Activated T-cell treated with anti-CD3 and anti-CD28 coated beads, Interleukin-2, amount 50 U/mL, for 48 hours (primary cell): ENCODE measurements at regions not wholly inside any gene's neighbourhood (a gene's known extent, or its start where the extent isn't known, plus 50 kb on each side); places are given as distances from the start of the nearest gene placed in this dataset.

ENCODE experiments used
- DNase-seq, 2 experiments: peaks; one replicate each; pipeline ENCODE4 v3.0.0-alpha.2; 2020

- no peak for DNase-seq
Measured at GRCh38 chr5:21694567-21694966, 1158.6 kb downstream of the CDH12 start.

- DNase-seq, result no peak
Measured at GRCh38 chr5:21693591-21693990, 1159.6 kb downstream of the CDH12 start.

GRCh38 chr5:21689587-21689986 lies 1163.6 kb downstream of the CDH12 start:
- no peak for DNase-seq

GRCh38 chr5:21688655-21689054 lies 1164.5 kb downstream of the CDH12 start:
- no peak for DNase-seq

GRCh38 chr5:21687621-21688020 lies 1165.5 kb downstream of the CDH12 start:
- no peak for DNase-seq

- no peak for DNase-seq
Measured at GRCh38 chr5:21686706-21687105, 1166.4 kb downstream of the CDH12 start.

GRCh38 chr5:21685522-21685921 lies 1167.6 kb downstream of the CDH12 start:
- DNase-seq, result no peak

- DNase-seq, result no peak
Measured at GRCh38 chr5:21684992-21685391, 1168.2 kb downstream of the CDH12 start.

- DNase-seq, result no peak
Measured at GRCh38 chr5:21681911-21682310, 1171.2 kb downstream of the CDH12 start.

- DNase-seq, result no peak
Measured at GRCh38 chr5:21680641-21681040, 1172.5 kb downstream of the CDH12 start.

GRCh38 chr5:21680196-21680595 lies 1172.9 kb downstream of the CDH12 start:
- DNase-seq, result no peak

- DNase-seq, result no peak
Measured at GRCh38 chr5:21678526-21678925, 1174.6 kb downstream of the CDH12 start.

GRCh38 chr5:21672911-21673310 lies 1180.2 kb downstream of the CDH12 start:
- no peak for DNase-seq

GRCh38 chr5:21672360-21672759 lies 1180.8 kb downstream of the CDH12 start:
- no peak for DNase-seq

- no peak for DNase-seq
Measured at GRCh38 chr5:21665524-21665923, 1187.6 kb downstream of the CDH12 start.

GRCh38 chr5:21663082-21663481 lies 1190.1 kb downstream of the CDH12 start:
- no peak for DNase-seq

- DNase-seq, result no peak
Measured at GRCh38 chr5:21661184-21661583, 1192.0 kb downstream of the CDH12 start.

GRCh38 chr5:21654556-21654955 lies 1198.6 kb downstream of the CDH12 start:
- DNase-seq, result no peak

- DNase-seq, result no peak
Measured at GRCh38 chr5:21649969-21650368, 1203.2 kb downstream of the CDH12 start.

- no peak for DNase-seq
Measured at GRCh38 chr5:21646469-21646868, 1206.7 kb downstream of the CDH12 start.

GRCh38 chr5:21644032-21644431 lies 1209.1 kb downstream of the CDH12 start:
- no peak for DNase-seq

- no peak for DNase-seq
Measured at GRCh38 chr5:21642312-21642711, 1210.8 kb downstream of the CDH12 start.

GRCh38 chr5:21623831-21624230 lies 1229.3 kb downstream of the CDH12 start:
- DNase-seq, result no peak

- no peak for DNase-seq
Measured at GRCh38 chr5:21615195-21615765, 1237.9 kb downstream of the CDH12 start.

GRCh38 chr5:21613971-21614488 lies 1239.1 kb downstream of the CDH12 start:
- no peak for DNase-seq
